Neural cell (in vitro differentiated cells): ENCODE measurements at regions not wholly inside any gene's neighbourhood (a gene's known extent, or its start where the extent isn't known, plus 50 kb on each side); places are given as distances from the start of the nearest gene placed in this dataset.
"Not testable (repeated sequence)": the region's sequence is repeated elsewhere in the genome, so short reads cannot be mapped to it uniquely, and the experiment has no call there.

ENCODE experiments used
- H2AFZ ChIP-seq: fragments of 200-600, 300-800 bp; sonication (generic), shearing (Covaris generic); 2 replicates; pipeline ENCODE4 v1.6.0; 2014; ENCODE audit warnings: low read depth, mild to moderate bottlenecking, antibody characterized with exemption, low read length, moderate library complexity
- H3F3A ChIP-seq: fragments of 200-600 bp; shearing (Covaris generic); 2 replicates; pipeline ENCODE4 v1.6.1; 2016; ENCODE audit warnings: mild to moderate bottlenecking, moderate library complexity, mixed read lengths, antibody characterized with exemption, low read length; ENCODE audit not compliant: insufficient read depth, poor library complexity, severe bottlenecking
- H3K27ac ChIP-seq: fragments of 200-600, 300-800 bp; sonication (generic), shearing (Covaris generic); 2 replicates; pipeline ENCODE4 v1.5.1; 2014; ENCODE audit warnings: mild to moderate bottlenecking, low read length, moderate library complexity
- H3K27me3 ChIP-seq: fragments of 300-800, 200-600 bp; sonication (generic), shearing (Covaris generic); 2 replicates; pipeline ENCODE4 v1.6.0; 2014; ENCODE audit warnings: mild to moderate bottlenecking, low read depth, low read length, moderate library complexity; ENCODE audit not compliant: insufficient read depth
- H3K36me3 ChIP-seq: fragments of 300-800, 200-600 bp; sonication (generic), shearing (Covaris generic); 2 replicates; pipeline ENCODE4 v1.5.1; 2014; ENCODE audit warnings: mild to moderate bottlenecking, antibody characterized with exemption, low read length, moderate library complexity; ENCODE audit not compliant: insufficient read depth
- H3K4me2 ChIP-seq: fragments of 300-800, 200-600 bp; sonication (generic), shearing (Covaris generic); 2 replicates; pipeline ENCODE4 v1.6.0; 2014; ENCODE audit warnings: mild to moderate bottlenecking, low read length
- H3K4me3 ChIP-seq: fragments of 300-800, 200-600 bp; sonication (generic), shearing (Covaris generic); 2 replicates; pipeline ENCODE4 v1.5.1; 2014; ENCODE audit warnings: mild to moderate bottlenecking, low read length, moderate library complexity
- H3K79me2 ChIP-seq: fragments of 200-600 bp; shearing (Covaris generic); replicated peaks from 2 replicates; pipeline ENCODE4 v1.6.0; 2014; ENCODE audit warnings: mild to moderate bottlenecking, low read length, moderate library complexity; ENCODE audit not compliant: insufficient read depth
- H3K9ac ChIP-seq: fragments of 300-800, 200-600 bp; sonication (generic), shearing (Covaris generic); 2 replicates; pipeline ENCODE4 v1.6.1; 2016; ENCODE audit warnings: mild to moderate bottlenecking, low read length, mixed read lengths
- H3K9me2 ChIP-seq: fragments of 200-600 bp; shearing (Covaris generic); 2 replicates; pipeline ENCODE4 v1.6.1; 2016; ENCODE audit warnings: mild to moderate bottlenecking, low read length, mixed read lengths; ENCODE audit not compliant: insufficient read depth
- H3K9me3 ChIP-seq: fragments of 200-600, 300-800 bp; sonication (generic), shearing (Covaris generic); 2 replicates; pipeline ENCODE4 v1.6.1; 2016; ENCODE audit warnings: mild to moderate bottlenecking, mixed run types, low read length, moderate library complexity, mixed read lengths
- H4K20me1 ChIP-seq: fragments of 200-600 bp; shearing (Covaris generic); 2 replicates; pipeline ENCODE4 v1.6.1; 2016; ENCODE audit warnings: mild to moderate bottlenecking, mixed run types; ENCODE audit not compliant: insufficient read depth
- EP300 ChIP-seq: fragments of 450-650 bp; conservative IDR thresholded peaks from 2 replicates; pipeline ENCODE4 v1.6.1; 2014; ENCODE audit warnings: antibody characterized with exemption, mild to moderate bottlenecking, moderate library complexity; ENCODE audit not compliant: poor library complexity, severe bottlenecking
- EZH2 ChIP-seq: fragments of 200-600, 300-800 bp; shearing (Covaris generic), sonication (generic); IDR thresholded peaks from 2 replicates; pipeline ENCODE4 v1.6.1; 2014; ENCODE audit warnings: antibody characterized with exemption, low read length, borderline replicate concordance, mild to moderate bottlenecking; ENCODE audit not compliant: insufficient read depth, poor library complexity, severe bottlenecking
- MXI1 ChIP-seq: fragments of 450-650 bp; conservative IDR thresholded peaks from 2 replicates; pipeline ENCODE4 v1.6.1; 2014; ENCODE audit warnings: antibody characterized with exemption, mild to moderate bottlenecking; ENCODE audit not compliant: poor library complexity, severe bottlenecking
- POLR2AphosphoS5 ChIP-seq: IDR thresholded peaks from 2 replicates; pipeline ENCODE4 v1.6.1; 2012
- RAD21 ChIP-seq: fragments of 450-650 bp; conservative IDR thresholded peaks from 2 replicates; pipeline ENCODE4 v1.6.1; 2014; ENCODE audit warnings: antibody characterized with exemption, mild to moderate bottlenecking, moderate library complexity
- REST ChIP-seq: IDR thresholded peaks from 2 replicates; pipeline ENCODE4 v1.6.1; 2012; ENCODE audit warnings: borderline replicate concordance
- SMC3 ChIP-seq: fragments of 450-650 bp; conservative IDR thresholded peaks from 2 replicates; pipeline ENCODE4 v1.6.1; 2014; ENCODE audit warnings: antibody characterized with exemption, mild to moderate bottlenecking, moderate library complexity; ENCODE audit not compliant: poor library complexity
- TAF1 ChIP-seq: IDR thresholded peaks from 2 replicates; pipeline ENCODE4 v1.6.1; 2012; ENCODE audit warnings: low read depth
- TF ChIP-seq, protein P1 (sequence below): fragments of 450-650 bp; IDR thresholded peaks from 2 replicates; pipeline ENCODE4 v1.5.1; 2014; ENCODE audit warnings: antibody characterized with exemption, mild to moderate bottlenecking, moderate library complexity; ENCODE audit not compliant: poor library complexity, severe bottlenecking

DNA sequence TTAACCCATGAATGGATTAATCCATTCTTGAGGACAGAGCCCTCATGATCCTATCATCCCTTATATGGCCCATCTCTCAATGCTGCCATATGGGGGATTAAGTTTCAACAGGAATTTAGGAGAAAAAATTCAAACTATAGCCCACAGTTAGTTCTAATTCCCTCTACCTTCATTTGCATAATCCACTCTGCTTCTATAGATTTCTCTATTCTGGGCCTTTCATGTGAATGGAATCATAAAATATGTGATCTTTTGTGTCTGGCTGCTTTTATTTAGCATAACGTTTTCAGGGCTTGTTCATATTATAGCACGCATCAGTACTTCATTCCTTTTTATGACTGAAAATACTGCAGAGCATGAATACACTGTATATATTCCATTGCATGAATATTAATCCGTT lies 55.4 kb downstream of the CTSL start:
- H3K4me2 ChIP-seq, result no peak overlapping the region
- no peaks in the 10 kb centered on the region for H3K36me3 ChIP-seq
- no peaks in the 10 kb centered on the region for H4K20me1 ChIP-seq
- no peaks in the 10 kb centered on the region for H3K27me3 ChIP-seq
- H3K27ac ChIP-seq, result no peak overlapping the region
- no peak overlapping the region for H3K4me3 ChIP-seq
- no peak overlapping the region for H2AFZ ChIP-seq
- TF ChIP-seq MXI1, result no peak
- no peak for TF ChIP-seq EP300
- TF ChIP-seq, protein P1, sequence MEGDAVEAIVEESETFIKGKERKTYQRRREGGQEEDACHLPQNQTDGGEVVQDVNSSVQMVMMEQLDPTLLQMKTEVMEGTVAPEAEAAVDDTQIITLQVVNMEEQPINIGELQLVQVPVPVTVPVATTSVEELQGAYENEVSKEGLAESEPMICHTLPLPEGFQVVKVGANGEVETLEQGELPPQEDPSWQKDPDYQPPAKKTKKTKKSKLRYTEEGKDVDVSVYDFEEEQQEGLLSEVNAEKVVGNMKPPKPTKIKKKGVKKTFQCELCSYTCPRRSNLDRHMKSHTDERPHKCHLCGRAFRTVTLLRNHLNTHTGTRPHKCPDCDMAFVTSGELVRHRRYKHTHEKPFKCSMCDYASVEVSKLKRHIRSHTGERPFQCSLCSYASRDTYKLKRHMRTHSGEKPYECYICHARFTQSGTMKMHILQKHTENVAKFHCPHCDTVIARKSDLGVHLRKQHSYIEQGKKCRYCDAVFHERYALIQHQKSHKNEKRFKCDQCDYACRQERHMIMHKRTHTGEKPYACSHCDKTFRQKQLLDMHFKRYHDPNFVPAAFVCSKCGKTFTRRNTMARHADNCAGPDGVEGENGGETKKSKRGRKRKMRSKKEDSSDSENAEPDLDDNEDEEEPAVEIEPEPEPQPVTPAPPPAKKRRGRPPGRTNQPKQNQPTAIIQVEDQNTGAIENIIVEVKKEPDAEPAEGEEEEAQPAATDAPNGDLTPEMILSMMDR, result no peak
- TF ChIP-seq REST, result no peak
- TF ChIP-seq SMC3, result no peak
- TF ChIP-seq POLR2AphosphoS5, result no peak
- no peak for TF ChIP-seq EZH2
- TF ChIP-seq RAD21, result no peak
- no peak for TF ChIP-seq TAF1
- H3K79me2 ChIP-seq, result no peaks in the 10 kb centered on the region
- H3K9me3 ChIP-seq, result no peaks in the 10 kb centered on the region
- no peaks in the 10 kb centered on the region for H3K9me2 ChIP-seq
- H3K9ac ChIP-seq, result no peak overlapping the region
- no peaks in the 10 kb centered on the region for H3F3A ChIP-seq

- H3K4me2 ChIP-seq, result no peak overlapping the region
- no peaks in the 10 kb centered on the region for H3K27me3 ChIP-seq
- no peaks in the 10 kb centered on the region for H3K79me2 ChIP-seq
- no peaks in the 10 kb centered on the region for H4K20me1 ChIP-seq
- H3F3A ChIP-seq, result no peaks in the 10 kb centered on the region
- H3K9me2 ChIP-seq, result no peaks in the 10 kb centered on the region
- H3K9me3 ChIP-seq, result no peaks in the 10 kb centered on the region
- H3K27ac ChIP-seq, result no peak overlapping the region
- no peak overlapping the region for H2AFZ ChIP-seq
- TF ChIP-seq RAD21, result no peak
- TF ChIP-seq EP300, result no peak
- no peak for TF ChIP-seq EZH2
- TF ChIP-seq, protein P1, result no peak
- TF ChIP-seq POLR2AphosphoS5, result no peak
- TF ChIP-seq TAF1, result no peak
- no peak for TF ChIP-seq SMC3
- no peak for TF ChIP-seq REST
- TF ChIP-seq MXI1, result no peak
- no peak overlapping the region for H3K4me3 ChIP-seq
- no peak overlapping the region for H3K9ac ChIP-seq
- H3K36me3 ChIP-seq, result no peaks in the 10 kb centered on the region
Measured at GRCh38 chr9:87783180-87783579, 57.3 kb downstream of the CTSL start.

GRCh38 chr9:87785315-87785970 lies 59.5 kb downstream of the CTSL start:
- H3K27me3 ChIP-seq, H3K9ac ChIP-seq, H3K36me3 ChIP-seq, H4K20me1 ChIP-seq, H3K9me2 ChIP-seq, H3K4me2 ChIP-seq, H3K4me3 ChIP-seq, H2AFZ ChIP-seq, H3K79me2 ChIP-seq, H3K27ac ChIP-seq, H3F3A ChIP-seq, H3K9me3 ChIP-seq: not testable (repeated sequence)
